ENCODE measurements at regions not wholly inside any gene's neighbourhood (a gene's known extent, or its start where the extent isn't known, plus 50 kb on each side); places are given as distances from the start of the nearest gene placed in this dataset.

GRCh38 chr6:105641504-105641903, 238.6 kb upstream of the PREP start:
- Mint-ChIP-seq H3K27ac (ENCODE audit: unreplicated experiment) (no peak overlapping the region), H3K9me3 (ENCODE audit: low read depth) (no peaks in the 10 kb centered on the region), H3K27me3 (ENCODE audit: low read depth) (no peaks in the 10 kb centered on the region), H3K36me3 (ENCODE audit: low read depth) (no peaks in the 10 kb centered on the region), H3K4me1 (ENCODE audit: low read depth) (no peaks in the 10 kb centered on the region), H3K4me3 (ENCODE audit: unreplicated experiment) (no peak overlapping the region)
- TF ChIP-seq CTCF (IDR thresholded peaks at IDR 0.05), result no peak
- DNase-seq (ENCODE audit: low spot score), result no peak

- H3K36me3 Mint-ChIP-seq (ENCODE audit: low read depth), result no peaks in the 10 kb centered on the region
- H3K27ac Mint-ChIP-seq (ENCODE audit: unreplicated experiment), result no peak overlapping the region
- H3K9me3 Mint-ChIP-seq (ENCODE audit: low read depth), result no peaks in the 10 kb centered on the region
- H3K4me1 Mint-ChIP-seq (ENCODE audit: low read depth), result no peaks in the 10 kb centered on the region
- no peak overlapping the region for H3K4me3 Mint-ChIP-seq (ENCODE audit: unreplicated experiment)
- H3K27me3 Mint-ChIP-seq (ENCODE audit: low read depth), result no peaks in the 10 kb centered on the region
- DNase-seq (ENCODE audit: low spot score), result no peak
- no peak for TF ChIP-seq CTCF (IDR thresholded peaks at IDR 0.05)
Observed at GRCh38 chr6:105639124-105639523, 236.2 kb upstream of the PREP start.

GRCh38 chr6:105633814-105634213, 230.9 kb upstream of the PREP start:
- Mint-ChIP-seq H3K36me3 (ENCODE audit: low read depth) (peaks cover 2% of the 10 kb centered on the region), H3K9me3 (ENCODE audit: low read depth) (peaks cover 15% of the 10 kb centered on the region), H3K27ac (ENCODE audit: unreplicated experiment) (no peak overlapping the region), H3K27me3 (ENCODE audit: low read depth) (peaks cover 10% of the 10 kb centered on the region), H3K4me1 (ENCODE audit: low read depth) (no peaks in the 10 kb centered on the region), H3K4me3 (ENCODE audit: unreplicated experiment) (no peak overlapping the region)
- no peak for TF ChIP-seq CTCF (IDR thresholded peaks at IDR 0.05)
- no peak for DNase-seq (ENCODE audit: low spot score)

GRCh38 chr6:105628156-105628860, 225.4 kb upstream of the PREP start:
- Mint-ChIP-seq H3K4me3 (ENCODE audit: unreplicated experiment) (no peak overlapping the region), H3K4me1 (ENCODE audit: low read depth) (no peaks in the 10 kb centered on the region), H3K9me3 (ENCODE audit: low read depth) (peaks cover 18% of the 10 kb centered on the region), H3K27me3 (ENCODE audit: low read depth) (peaks cover 10% of the 10 kb centered on the region), H3K27ac (ENCODE audit: unreplicated experiment) (no peak overlapping the region), H3K36me3 (ENCODE audit: low read depth) (peaks cover 2% of the 10 kb centered on the region)
- TF ChIP-seq CTCF (IDR thresholded peaks at IDR 0.05), result no peak
- no peak for DNase-seq (ENCODE audit: low spot score)

- TF ChIP-seq CTCF (IDR thresholded peaks at IDR 0.05), result no peak
- peaks cover 10% of the 10 kb centered on the region for H3K27me3 Mint-ChIP-seq (ENCODE audit: low read depth)
- H3K4me1 Mint-ChIP-seq (ENCODE audit: low read depth), result no peaks in the 10 kb centered on the region
- H3K4me3 Mint-ChIP-seq (ENCODE audit: unreplicated experiment), result no peak overlapping the region
- no peak overlapping the region for H3K27ac Mint-ChIP-seq (ENCODE audit: unreplicated experiment)
- DNase-seq (ENCODE audit: low spot score), result no peak
- H3K36me3 Mint-ChIP-seq (ENCODE audit: low read depth), result peaks cover 2% of the 10 kb centered on the region
- H3K9me3 Mint-ChIP-seq (ENCODE audit: low read depth), result peaks cover 14% of the 10 kb centered on the region
Observed at GRCh38 chr6:105626295-105627158, 223.6 kb upstream of the PREP start.
